K562 (cell line): ENCODE measurements at regions not wholly inside any gene's neighbourhood (a gene's known extent, or its start where the extent isn't known, plus 50 kb on each side); places are given as distances from the start of the nearest gene placed in this dataset.

Experiments used
- ATAC-seq: fragments of 200-7000 bp; cut with Tn5 transposase; 3 replicates; pipeline ENCODE4 v1.9.1; 2020; ENCODE audit warnings: moderate library complexity
- BruUV-seq: library from RNA; stranded (reverse); fragments of 400-500 nt; replicated peaks from 2 replicates; lab custom pipeline; 2021; lab: Mats Ljungman, UMichigan
- CTCF ChIA-PET: fragments of 300-600 bp; formaldehyde crosslinking; extraction: SDS; loops from one replicate; lab custom pipeline; 2021; ENCODE audit warnings: low intra/inter-chr PET ratio; lab: Yijun Ruan, JAX
- POLR2A ChIA-PET: fragments of 300-600, 350-650 bp; sonication (Branson Sonifier 250); formaldehyde crosslinking; extraction: SDS; loops from one replicate; lab custom pipeline; 2021; ENCODE audit warnings: antibody characterized with exemption, inconsistent platforms; lab: Yijun Ruan, JAX
- DNase-seq, 4 experiments: peaks; one replicate each; pipeline versions ENCODE4 v3.0.0 to v3.0.0-alpha.2; 2011 to 2018; ENCODE audit warnings: low spot score in 3 of 4, mixed read lengths in 3 of 4; ENCODE audit errors: extremely low read depth in 1 of 4
- FAIRE-seq: peaks from 2 replicates; lab custom pipeline; 2011; peaks lifted over from hg19 to GRCh38; lab: Jason Lieb, UNC
- H2AFZ ChIP-seq: 2 replicates; pipeline ENCODE4 v1.6.0; 2011; ENCODE audit warnings: low read depth, low read length, control low read depth, inconsistent platforms
- H3K27ac ChIP-seq: fragments of 200-600 bp; 3 replicates; pipeline ENCODE4 v1.8.0; 2011; ENCODE audit warnings: low read depth, mild to moderate bottlenecking, control low read depth, inconsistent platforms, low read length, moderate library complexity, mixed read lengths; ENCODE audit errors: extremely low read depth
- H3K27me3 ChIP-seq, 2 experiments: fragments of 300-600 bp in 1 of 2; 2 replicates in 1 of 2; 3 replicates in 1 of 2; pipeline versions ENCODE4 v1.6.0 to v1.8.0; 2011; ENCODE audit warnings: inconsistent platforms in 2 of 2, low read length in 2 of 2, mild to moderate bottlenecking in 1 of 2, mixed read lengths in 1 of 2, moderate library complexity in 1 of 2; ENCODE audit not compliant: control insufficient read depth in 2 of 2, insufficient read depth in 2 of 2
- H3K36me3 ChIP-seq: fragments of 300-600 bp; 3 replicates; pipeline ENCODE4 v1.8.0; 2011; ENCODE audit warnings: mild to moderate bottlenecking, low read length, inconsistent platforms; ENCODE audit not compliant: control insufficient read depth, insufficient read depth
- H3K4me1 ChIP-seq, 2 experiments: fragments of 200-600 bp in 1 of 2; replicated peaks in 1 of 2; 2 replicates in 1 of 2; 3 replicates in 1 of 2; pipeline versions ENCODE4 v1.5.1 to v1.8.0; 2011; ENCODE audit warnings: inconsistent platforms in 2 of 2, low read length in 2 of 2, mild to moderate bottlenecking in 1 of 2, mixed read lengths in 1 of 2, moderate library complexity in 1 of 2; ENCODE audit not compliant: control insufficient read depth in 2 of 2, insufficient read depth in 2 of 2
- H3K4me2 ChIP-seq: 2 replicates; pipeline ENCODE4 v1.6.1; 2011; ENCODE audit warnings: low read length, control low read depth, inconsistent platforms, mixed read lengths; ENCODE audit not compliant: insufficient read depth
- H3K4me3 ChIP-seq: fragments of 200-600 bp; sonication (generic), shearing (Covaris generic); 2 replicates; pipeline ENCODE4 v1.5.1; 2016; ENCODE audit warnings: control low read depth, inconsistent platforms
- H3K79me2 ChIP-seq: fragments of 200-600 bp; 3 replicates; pipeline ENCODE4 v1.8.0; 2011; ENCODE audit warnings: low read length, inconsistent platforms; ENCODE audit not compliant: control insufficient read depth, insufficient read depth
- H3K9ac ChIP-seq, 2 experiments: 2 replicates each; pipeline versions ENCODE4 v1.6.0 to v1.6.1; 2011; ENCODE audit warnings: low read depth in 2 of 2, low read length in 2 of 2, control low read depth in 1 of 2, inconsistent platforms in 1 of 2, mild to moderate bottlenecking in 1 of 2, mixed read lengths in 1 of 2; ENCODE audit not compliant: insufficient read depth in 1 of 2
- H3K9me1 ChIP-seq: one replicate; pipeline ENCODE4 v1.6.0; 2011; ENCODE audit warnings: inconsistent platforms, mild to moderate bottlenecking, low read length, moderate library complexity; ENCODE audit not compliant: control insufficient read depth, insufficient read depth
- H3K9me3 ChIP-seq: replicated peaks from 2 replicates; pipeline ENCODE4 v1.5.1; 2011; ENCODE audit warnings: low read depth, low read length, inconsistent platforms; ENCODE audit not compliant: control insufficient read depth, insufficient read depth
- H4K20me1 ChIP-seq: replicated peaks from 2 replicates; pipeline ENCODE4 v1.6.1; 2011; ENCODE audit warnings: low read length, inconsistent platforms, mixed read lengths; ENCODE audit not compliant: control insufficient read depth, insufficient read depth
- CGGBP1 ChIP-seq: fragments of 250-450 bp; sonication (Bioruptor Pico); IDR thresholded peaks from 2 replicates; pipeline ENCODE4 v1.9.0; 2021; ENCODE audit warnings: mild to moderate bottlenecking
- CREM ChIP-seq: IDR thresholded peaks from 2 replicates; pipeline ENCODE4 v1.6.1; 2014; ENCODE audit warnings: antibody characterized with exemption, low read depth
- E2F6 ChIP-seq, 2 experiments: IDR thresholded peaks; 2 replicates each; pipeline ENCODE4 v1.6.1; 2011; ENCODE audit warnings: borderline replicate concordance in 1 of 2, control low read depth in 1 of 2, low read depth in 1 of 2, low read length in 1 of 2, mild to moderate bottlenecking in 1 of 2, mixed read lengths in 1 of 2, moderate library complexity in 1 of 2; ENCODE audit not compliant: insufficient read depth in 1 of 2, insufficient read length in 1 of 2, poor library complexity in 1 of 2, severe bottlenecking in 1 of 2; ENCODE audit errors: extremely low read depth in 1 of 2
- MAFG ChIP-seq: fragments of 450-650 bp; conservative IDR thresholded peaks from 2 replicates; pipeline ENCODE4 v1.6.1; 2016; ENCODE audit warnings: missing genetic modification characterization, missing compliant biosample characterization
- MCM7 ChIP-seq, 2 experiments: fragments of 450-650 bp; IDR thresholded peaks; 2 replicates each; pipeline ENCODE4 v1.6.1; 2016 to 2018
- NBN ChIP-seq: fragments of 450-650 bp; IDR thresholded peaks from 2 replicates; pipeline ENCODE4 v1.6.1; 2016; ENCODE audit warnings: low read depth, mild to moderate bottlenecking
- SOX6 ChIP-seq: fragments of 450-650 bp; IDR thresholded peaks from 2 replicates; pipeline ENCODE4 v1.6.1; 2014; ENCODE audit warnings: mild to moderate bottlenecking
- TFE3 ChIP-seq: fragments of 450-650 bp; formaldehyde crosslinking; IDR thresholded peaks from 2 replicates; pipeline ENCODE4 v1.4.0; 2020; ENCODE audit warnings: mild to moderate bottlenecking, mixed read lengths
- THAP7 ChIP-seq: fragments of 250-450 bp; sonication (Bioruptor Pico); IDR thresholded peaks from 2 replicates; pipeline ENCODE4 v1.5.0; 2021
- ZKSCAN3 ChIP-seq: fragments of 250-450 bp; sonication (Bioruptor Pico); IDR thresholded peaks from 2 replicates; pipeline ENCODE4 v1.4.0; 2020
- ZNF197 ChIP-seq: fragments of 200-800 bp; sonication (Bioruptor generic); IDR thresholded peaks from 2 replicates; pipeline ENCODE4 v1.6.1; 2016; ENCODE audit warnings: low read depth, missing genetic modification characterization, missing compliant biosample characterization
- ZNF586 ChIP-seq: fragments of 450-650 bp; formaldehyde crosslinking; conservative IDR thresholded peaks from 2 replicates; pipeline ENCODE4 v1.4.0; 2020; ENCODE audit warnings: mild to moderate bottlenecking, moderate library complexity
- WGBS: fragments of 100-300 bp; shearing (Covaris generic); methylation state at CpG from one replicate; pipeline ENCODE4 v1.1.6; 2016; ENCODE audit warnings: low coverage, mixed read lengths; ENCODE audit not compliant: insufficient coverage; ENCODE audit errors: missing lambda C conversion rate; 5-methylcytosine and 5-hydroxymethylcytosine counted together
- in situ Hi-C: fragments of 300-500 bp; cut with MboI; formaldehyde crosslinking; loops from 4 replicates; pipeline ENCODE4 v1.15.0; 2018; ENCODE audit warnings: inconsistent platforms, mixed read lengths
- intact Hi-C: fragments of 100-400 bp; cut with micrococcal nuclease; formaldehyde crosslinking; loops from 2 replicates; pipeline ENCODE4 v1.14.2; 2022

GRCh38 chr6:53431704-53432103 lies 83.0 kb upstream of the ELOVL5 start:
- in situ Hi-C loops, result loop anchor here (25.0 kb wide), 1 partner anchor 244 kb away; no protein-coding TSS in a partner anchor
- TF ChIP-seq MCM7 (IDR thresholded peaks at IDR 0.05) (no peak), TFE3 (no peak), CGGBP1 (CRISPR knock-in tag) (no peak), ZNF586 (no peak), NBN (no peak), ZKSCAN3 (no peak), MAFG (tag) (no peak), ZNF197 (CRISPR knock-in tag) (no peak), THAP7 (CRISPR knock-in tag) (no peak), CREM (no peak), SOX6 (no peak), E2F6 (IDR thresholded peaks at IDR 0.05; ENCODE audit: borderline replicate concordance in 1 of 2, extremely low read depth in 1 of 2, insufficient read depth in 1 of 2, insufficient read length in 1 of 2, low read depth in 1 of 2, low read length in 1 of 2, poor library complexity in 1 of 2, severe bottlenecking in 1 of 2) (no peak)
- H3K9me1 ChIP-seq, result no peaks in the 10 kb centered on the region
- no peaks in the 10 kb centered on the region for H3K36me3 ChIP-seq
- ChIA-PET POLR2A (no interaction called here), CTCF (no interaction called here)
- ATAC-seq, result no peak
- no peak overlapping the region for H3K27ac ChIP-seq
- no peak overlapping the region for H3K9ac ChIP-seq
- no peak for DNase-seq
- H3K4me1 ChIP-seq, result no peaks in the 10 kb centered on the region
- no peak overlapping the region for H3K4me2 ChIP-seq
- H3K4me3 ChIP-seq, result no peak overlapping the region
- no peaks in the 10 kb centered on the region for H4K20me1 ChIP-seq
- no peaks in the 10 kb centered on the region for H3K9me3 ChIP-seq
- no peaks in the 10 kb centered on the region for H3K27me3 ChIP-seq
- no TSS peak for BruUV-seq
- H3K79me2 ChIP-seq, result no peaks in the 10 kb centered on the region
- WGBS, result 21% methylated on average over 4 of the region's 4 CpGs
- intact Hi-C loops, result no loop called here
- no peak for FAIRE-seq
- H2AFZ ChIP-seq, result no peak overlapping the region
